ENCODE measurements at regions not wholly inside any gene's neighbourhood (a gene's known extent, or its start where the extent isn't known, plus 50 kb on each side); places are given as distances from the start of the nearest gene placed in this dataset.

GRCh38 chr3:159821110-159821509 is 167.5 kb upstream of the IL12A start:
- no peak for DNase-seq

- no peak for DNase-seq
These were observed 166.9 kb upstream of the IL12A start for GRCh38 chr3:159821736-159822135.

- DNase-seq = no peak
These were observed 164.9 kb upstream of the IL12A start for GRCh38 chr3:159823780-159824179.

GRCh38 chr3:159824333-159824732 is 164.3 kb upstream of the IL12A start:
- DNase-seq = no peak

- no peak for DNase-seq
These were observed 163.3 kb upstream of the IL12A start for GRCh38 chr3:159825216-159825854.

- DNase-seq = no peak
These were observed 160.1 kb upstream of the IL12A start for GRCh38 chr3:159828542-159828943.

GRCh38 chr3:159829056-159829455 is 159.6 kb upstream of the IL12A start:
- DNase-seq = no peak

GRCh38 chr3:159829539-159830227 is 159.0 kb upstream of the IL12A start:
- no peak for DNase-seq

GRCh38 chr3:159830523-159831154 is 158.0 kb upstream of the IL12A start:
- DNase-seq = no peak

- DNase-seq = no peak
These were observed 157.2 kb upstream of the IL12A start for GRCh38 chr3:159831466-159831865.

GRCh38 chr3:159832024-159832423 is 156.6 kb upstream of the IL12A start:
- DNase-seq = no peak

- no peak for DNase-seq
These were observed 153.5 kb upstream of the IL12A start for GRCh38 chr3:159835126-159835525.

- DNase-seq = no peak
These were observed 150.9 kb upstream of the IL12A start for GRCh38 chr3:159837725-159838124.

GRCh38 chr3:159838938-159839337 is 149.7 kb upstream of the IL12A start:
- DNase-seq = no peak

GRCh38 chr3:159839561-159840379 is 148.9 kb upstream of the IL12A start, which contains the start of gene SCHIP1:
TSS of gene SCHIP1 (plus strand) at chr3:159839861.
- DNase-seq = peak; percentile 73

- no peak for DNase-seq
These were observed 147.8 kb upstream of the IL12A start for GRCh38 chr3:159840703-159841299.

GRCh38 chr3:159841766-159842165 is 146.9 kb upstream of the IL12A start:
- DNase-seq = no peak

GRCh38 chr3:159843840-159844730 is 144.6 kb upstream of the IL12A start:
- DNase-seq = no peak

- no peak for DNase-seq
These were observed 143.8 kb upstream of the IL12A start for GRCh38 chr3:159844801-159845261.

GRCh38 chr3:159845737-159846136 is 142.9 kb upstream of the IL12A start:
- DNase-seq = no peak

- DNase-seq = no peak
These were observed 142.4 kb upstream of the IL12A start for GRCh38 chr3:159846255-159846654.

Measured in left kidney (tissue), 1 donor.